Prostate gland (tissue), 2 donors: ENCODE measurements at regions not wholly inside any gene's neighbourhood (a gene's known extent, or its start where the extent isn't known, plus 50 kb on each side); places are given as distances from the start of the nearest gene placed in this dataset.

Experiments
- DNase-seq: peaks from one replicate; pipeline ENCODE4 v3.0.0-alpha.2; 2019; ENCODE audit warnings: low spot score
- H3K27ac ChIP-seq, 2 donors: fragments of 200-600 bp; sonication (generic); 2 replicates each; pipeline ENCODE4 v1.5.1; 2017 to 2019
- H3K27me3 ChIP-seq: fragments of 200-600 bp; sonication (generic); replicated peaks from 2 replicates; pipeline ENCODE4 v1.5.1; 2019; ENCODE audit not compliant: insufficient read depth
- H3K36me3 ChIP-seq, 2 donors: fragments of 200-600 bp; sonication (generic); 1 replicate in 1 of 2; 2 replicates in 1 of 2; pipeline versions ENCODE4 v1.5.1 to v1.8.1; 2017 to 2019
- H3K4me1 ChIP-seq: fragments of 200-600 bp; sonication (generic); replicated peaks from 2 replicates; pipeline ENCODE4 v1.5.1; 2019
- H3K4me3 ChIP-seq, 2 donors: fragments of 200-600 bp; sonication (generic); 2 replicates each; pipeline ENCODE4 v1.5.1; 2017 to 2019
- H3K9me3 ChIP-seq: fragments of 200-600 bp; sonication (generic); 2 replicates; pipeline ENCODE4 v1.5.1; 2017
- CTCF ChIP-seq, 4 experiments: fragments of 200-600 bp in 2 of 4; fragments of 450-650 bp in 2 of 4; sonication (generic) in 2 of 4; IDR thresholded peaks; 1 replicate in 3 of 4; 2 replicates in 1 of 4; pipeline ENCODE4 v1.5.1; 2016 to 2019; ENCODE audit warnings: antibody characterized with exemption in 4 of 4, mild to moderate bottlenecking in 2 of 4, moderate library complexity in 2 of 4
- POLR2A ChIP-seq: fragments of 450-650 bp; IDR thresholded peaks from one replicate; pipeline ENCODE4 v1.6.1; 2016; ENCODE audit warnings: antibody characterized with exemption, mild to moderate bottlenecking
- POLR2AphosphoS5 ChIP-seq: sonication (generic); formaldehyde crosslinking; IDR thresholded peaks from one replicate; pipeline ENCODE4 v1.6.1; 2017; ENCODE audit warnings: antibody characterized with exemption
- WGBS: methylation state at CpG from one replicate; pipeline ENCODE4 v1.1.5; 2018; 5-methylcytosine and 5-hydroxymethylcytosine counted together
- intact Hi-C: fragments of 100-400 bp; cut with DNase I; formaldehyde crosslinking; loops from one replicate; pipeline ENCODE4 v1.14.2; 2022

DNA sequence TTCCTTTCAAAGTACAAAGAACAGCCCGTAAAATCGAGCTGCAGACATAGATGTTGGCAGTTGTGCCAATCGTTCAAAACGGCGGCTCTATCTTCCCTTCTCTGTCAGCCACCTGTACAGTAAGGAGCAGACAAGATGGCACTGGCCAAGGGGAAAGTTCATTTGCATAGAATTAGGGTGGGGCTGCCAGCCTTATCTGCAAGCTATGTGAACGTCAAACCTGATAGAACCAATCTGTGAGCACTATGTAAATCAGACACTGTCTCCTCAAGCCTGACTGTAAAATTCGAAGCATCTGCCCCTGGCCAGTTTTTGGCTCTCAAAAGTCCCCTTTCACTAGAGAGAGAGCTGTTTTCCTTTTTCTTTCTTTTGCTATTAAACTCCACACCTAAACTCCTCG is 374.5 kb downstream of the EPM2A start:
- intact Hi-C loops: no loop called here
- Histone ChIP-seq H3K9me3 (no peaks in the 10 kb centered on the region), H3K36me3 (no peaks in the 10 kb centered on the region), H3K4me3 (no peak overlapping the region), H3K27me3 (no peaks in the 10 kb centered on the region), H3K27ac (no peak overlapping the region), H3K4me1 (no peaks in the 10 kb centered on the region)
- 57% methylated on average over 8 of the region's 8 CpGs for WGBS
- TF ChIP-seq CTCF (IDR thresholded peaks at IDR 0.05) (no peak), POLR2A (no peak), POLR2AphosphoS5 (no peak)
- DNase-seq: no peak

DNA sequence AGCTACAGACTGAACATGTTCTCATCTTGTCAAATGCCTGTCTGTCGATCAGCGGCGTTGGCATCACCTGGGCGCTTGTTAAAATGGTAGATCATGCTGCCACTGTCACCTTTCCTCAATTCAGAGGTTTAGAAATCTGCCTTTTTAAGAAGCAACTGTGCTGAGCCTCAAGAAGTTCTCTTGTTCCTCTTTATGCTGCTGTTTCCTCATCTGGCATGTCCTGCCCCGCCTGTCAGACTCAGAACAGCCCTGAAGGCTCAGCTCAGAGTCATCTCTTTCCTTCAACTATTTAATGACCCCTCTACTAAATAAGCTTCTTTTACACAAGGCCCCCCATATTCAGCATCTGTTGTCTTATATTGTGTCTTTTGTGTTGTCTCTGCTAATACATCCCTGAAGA is 368.2 kb downstream of the EPM2A start:
- TF ChIP-seq POLR2A (no peak), CTCF (IDR thresholded peaks at IDR 0.05) (no peak), POLR2AphosphoS5 (no peak)
- no peaks in the 10 kb centered on the region for H3K36me3 ChIP-seq

DNA sequence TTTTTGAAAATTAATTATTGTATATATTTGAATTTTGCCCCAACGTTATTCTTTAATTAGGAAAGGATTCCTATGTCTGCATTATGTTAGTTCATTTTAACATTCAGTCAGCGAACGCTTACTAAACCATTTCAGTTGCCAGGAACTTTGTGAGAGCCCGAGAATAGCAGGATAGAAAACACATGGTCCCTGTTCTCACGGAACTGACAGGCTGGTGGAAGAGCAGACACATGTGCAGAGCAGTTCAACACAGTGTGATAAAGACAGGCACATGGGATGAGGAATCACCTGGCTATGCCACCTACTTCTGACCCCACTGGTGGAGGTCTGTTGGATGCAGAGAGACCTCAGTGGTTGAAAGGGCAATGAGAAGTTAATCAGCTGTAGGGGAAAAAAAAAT is 367.2 kb downstream of the EPM2A start:
- no peaks in the 10 kb centered on the region for H3K4me1 ChIP-seq
- no peaks in the 10 kb centered on the region for H3K36me3 ChIP-seq
- no peak overlapping the region for H3K4me3 ChIP-seq
- intact Hi-C loops: no loop called here
- no peak overlapping the region for H3K27ac ChIP-seq
- 65% methylated on average over 5 of the region's 5 CpGs for WGBS
- TF ChIP-seq CTCF (IDR thresholded peaks at IDR 0.05) (no peak), POLR2AphosphoS5 (no peak), POLR2A (no peak)
- no peaks in the 10 kb centered on the region for H3K9me3 ChIP-seq
- no peaks in the 10 kb centered on the region for H3K27me3 ChIP-seq
- DNase-seq: no peak

More for the DNA sequence above, 368.2 kb downstream of the EPM2A start:
- DNase-seq: no peak
- H3K9me3 ChIP-seq: no peaks in the 10 kb centered on the region
- H3K27me3 ChIP-seq: no peaks in the 10 kb centered on the region
- no peaks in the 10 kb centered on the region for H3K4me1 ChIP-seq
- no peak overlapping the region for H3K4me3 ChIP-seq
- WGBS: 98% methylated on average over 5 of the region's 5 CpGs
- intact Hi-C loops: no loop called here
- H3K27ac ChIP-seq: no peak overlapping the region

- Histone ChIP-seq H3K9me3 (no peaks in the 10 kb centered on the region), H3K36me3 (no peaks in the 10 kb centered on the region), H3K27ac (no peak overlapping the region), H3K4me1 (no peaks in the 10 kb centered on the region), H3K27me3 (no peaks in the 10 kb centered on the region), H3K4me3 (no peak overlapping the region)
- no peak for DNase-seq
- intact Hi-C loops: no loop called here
- TF ChIP-seq POLR2A (no peak), POLR2AphosphoS5 (no peak), CTCF (IDR thresholded peaks at IDR 0.05) (no peak)
These were observed 364.8 kb downstream of the EPM2A start for GRCh38 chr6:145370559-145370958.

- Histone ChIP-seq H3K27ac (no peak overlapping the region), H3K9me3 (no peaks in the 10 kb centered on the region), H3K36me3 (no peaks in the 10 kb centered on the region), H3K4me1 (no peaks in the 10 kb centered on the region), H3K4me3 (no peak overlapping the region), H3K27me3 (no peaks in the 10 kb centered on the region)
- 73% methylated on average over 4 of the region's 4 CpGs for WGBS
- no peak for TF ChIP-seq POLR2AphosphoS5
- TF ChIP-seq CTCF (IDR thresholded peaks at IDR 0.05): no peak
- TF ChIP-seq POLR2A: no peak
- intact Hi-C loops: no loop called here
- no peak for DNase-seq
These were observed 362.6 kb downstream of the EPM2A start for GRCh38 chr6:145372671-145373151.
